ENCODE measurements at regions not wholly inside any gene's neighbourhood (a gene's known extent, or its start where the extent isn't known, plus 50 kb on each side); places are given as distances from the start of the nearest gene placed in this dataset.
A peak's percentile ranks its signal among the peaks of the same experiment; 100 is the strongest.

GRCh38 chr3:65109966-65110500, 422.2 kb upstream of the ADAMTS9 start:
- Mint-ChIP-seq H3K4me1 (ENCODE audit: low read depth, unreplicated experiment) (peaks cover 14% of the 10 kb centered on the region), H3K36me3 (ENCODE audit: insufficient read depth, unreplicated experiment) (no peaks in the 10 kb centered on the region), H3K27ac (ENCODE audit: unreplicated experiment) (no peak overlapping the region), H3K4me3 (ENCODE audit: unreplicated experiment) (no peak overlapping the region), H3K9me3 (ENCODE audit: unreplicated experiment) (no peaks in the 10 kb centered on the region), H3K27me3 (ENCODE audit: insufficient read depth, unreplicated experiment) (no peaks in the 10 kb centered on the region)
- Histone ChIP-seq H3K9me3 (no peaks in the 10 kb centered on the region), H3K36me3 (ENCODE audit: control insufficient read depth, insufficient read depth, low read length) (no peaks in the 10 kb centered on the region), H3K27me3 (replicated peaks; ENCODE audit: control insufficient read depth, insufficient read depth, low read length) (no peaks in the 10 kb centered on the region), H3K4me1 (peaks cover 9% of the 10 kb centered on the region), H3K4me3 (ENCODE audit: low read depth, low read length) (no peak overlapping the region)
- CTCF ChIA-PET: no interaction called here
- DNase-seq: no peak
- POLR2A ChIA-PET: no interaction called here
- no peak for TF ChIP-seq CTCF (IDR thresholded peaks at IDR 0.05; ENCODE audit: insufficient read depth in 1 of 2, low read depth in 1 of 2, low read length in 1 of 2, severe bottlenecking in 1 of 2, unreplicated experiment in 1 of 2)
- BruUV-seq (replicated peaks): no TSS peak
- intact Hi-C loops (cut with micrococcal nuclease; ENCODE audit: unreplicated experiment): loop anchor here (10.0 kb wide), 1 partner anchor 165 kb away; no protein-coding TSS in a partner anchor

GRCh38 chr3:65107174-65107573, 419.4 kb upstream of the ADAMTS9 start:
- Mint-ChIP-seq H3K36me3 (ENCODE audit: insufficient read depth, unreplicated experiment) (no peaks in the 10 kb centered on the region), H3K4me1 (ENCODE audit: low read depth, unreplicated experiment) (peaks cover 15% of the 10 kb centered on the region), H3K27me3 (ENCODE audit: insufficient read depth, unreplicated experiment) (no peaks in the 10 kb centered on the region), H3K27ac (ENCODE audit: unreplicated experiment) (no peak overlapping the region), H3K4me3 (ENCODE audit: unreplicated experiment) (no peak overlapping the region), H3K9me3 (ENCODE audit: unreplicated experiment) (no peaks in the 10 kb centered on the region)
- POLR2A ChIA-PET: no interaction called here
- Histone ChIP-seq H3K4me1 (peaks cover 9% of the 10 kb centered on the region), H3K27me3 (replicated peaks; ENCODE audit: control insufficient read depth, insufficient read depth, low read length) (no peaks in the 10 kb centered on the region), H3K9me3 (no peaks in the 10 kb centered on the region), H3K4me3 (ENCODE audit: low read depth, low read length) (no peak overlapping the region), H3K36me3 (ENCODE audit: control insufficient read depth, insufficient read depth, low read length) (no peaks in the 10 kb centered on the region)
- CTCF ChIA-PET: no interaction called here
- no peak for TF ChIP-seq CTCF (IDR thresholded peaks at IDR 0.05; ENCODE audit: insufficient read depth in 1 of 2, low read depth in 1 of 2, low read length in 1 of 2, severe bottlenecking in 1 of 2, unreplicated experiment in 1 of 2)
- no peak for DNase-seq
- intact Hi-C loops (cut with micrococcal nuclease; ENCODE audit: unreplicated experiment): loop anchor here (10.0 kb wide), 1 partner anchor 162 kb away; no protein-coding TSS in a partner anchor
- BruUV-seq (replicated peaks): no TSS peak

- no peak overlapping the region for H3K4me3 Mint-ChIP-seq (ENCODE audit: unreplicated experiment)
- no TSS peak for BruUV-seq (replicated peaks)
- POLR2A ChIA-PET: no interaction called here
Measured at GRCh38 chr3:65101450-65101849, 413.6 kb upstream of the ADAMTS9 start.

More at GRCh38 chr3:65101450-65101849, 413.6 kb upstream of the ADAMTS9 start:
- Mint-ChIP-seq H3K27ac (ENCODE audit: unreplicated experiment) (peak overlapping the region; percentile 23), H3K9me3 (ENCODE audit: unreplicated experiment) (no peaks in the 10 kb centered on the region), H3K27me3 (ENCODE audit: insufficient read depth, unreplicated experiment) (no peaks in the 10 kb centered on the region), H3K4me1 (ENCODE audit: low read depth, unreplicated experiment) (peaks cover 20% of the 10 kb centered on the region), H3K36me3 (ENCODE audit: insufficient read depth, unreplicated experiment) (no peaks in the 10 kb centered on the region)
- Histone ChIP-seq H3K4me1 (peaks cover 12% of the 10 kb centered on the region), H3K27me3 (replicated peaks; ENCODE audit: control insufficient read depth, insufficient read depth, low read length) (no peaks in the 10 kb centered on the region), H3K9me3 (no peaks in the 10 kb centered on the region), H3K4me3 (ENCODE audit: low read depth, low read length) (no peak overlapping the region), H3K36me3 (ENCODE audit: control insufficient read depth, insufficient read depth, low read length) (no peaks in the 10 kb centered on the region)
- intact Hi-C loops (cut with micrococcal nuclease; ENCODE audit: unreplicated experiment): loop anchor here (10.0 kb wide), 1 partner anchor 157 kb away; no protein-coding TSS in a partner anchor
- CTCF ChIA-PET: interaction anchor here (0.7 to 1.3 kb wide), 2 partner anchors 250 to 526 kb away, joined by 3 read pairs; no protein-coding TSS in a partner anchor
- peak in 1 of 2 experiments; percentile 32 for DNase-seq
- no peak for TF ChIP-seq CTCF (IDR thresholded peaks at IDR 0.05; ENCODE audit: insufficient read depth in 1 of 2, low read depth in 1 of 2, low read length in 1 of 2, severe bottlenecking in 1 of 2, unreplicated experiment in 1 of 2)

Data from Caco-2 (cell line).